SK-N-SH (cell line): ENCODE measurements at regions not wholly inside any gene's neighbourhood (a gene's known extent, or its start where the extent isn't known, plus 50 kb on each side); places are given as distances from the start of the nearest gene placed in this dataset.
"Not testable (repeated sequence)": the region's sequence is repeated elsewhere in the genome, so short reads cannot be mapped to it uniquely, and the experiment has no call there.

ENCODE experiments used
- CHD2 ChIP-seq: fragments of 150-350 bp; IDR thresholded peaks from 2 replicates; pipeline ENCODE4 v1.6.1; 2018; ENCODE audit warnings: low read length; ENCODE audit not compliant: partially characterized antibody
- CTCF ChIP-seq: fragments of 200-600 bp; sonication (generic); IDR thresholded peaks from 2 replicates; pipeline ENCODE4 v1.6.1; 2017; ENCODE audit warnings: antibody characterized with exemption, mild to moderate bottlenecking, moderate library complexity
- EP300 ChIP-seq, 2 experiments: IDR thresholded peaks; 2 replicates each; pipeline versions ENCODE4 v1.4.0 to v1.6.1; 2012; ENCODE audit warnings: borderline replicate concordance in 1 of 2, low read depth in 1 of 2, low read length in 1 of 2
- NFIC ChIP-seq: IDR thresholded peaks from 2 replicates; pipeline ENCODE4 v1.4.0; 2012; ENCODE audit warnings: borderline replicate concordance
- POLR2AphosphoS5 ChIP-seq: IDR thresholded peaks from 2 replicates; pipeline ENCODE4 v1.6.1; 2012; ENCODE audit warnings: low read depth, low read length

GRCh38 chr12:8320791-8321370 is 93.5 kb upstream of the FAM90A1 start:
- not testable (repeated sequence) for TF ChIP-seq NFIC; EP300 (IDR thresholded peaks at IDR 0.05; ENCODE audit: borderline replicate concordance in 1 of 2, low read depth in 1 of 2, low read length in 1 of 2); CTCF; POLR2AphosphoS5; CHD2
